Immature natural killer cell (primary cell): ENCODE measurements at regions not wholly inside any gene's neighbourhood (a gene's known extent, or its start where the extent isn't known, plus 50 kb on each side); places are given as distances from the start of the nearest gene placed in this dataset.

Experiments
- DNase-seq, 3 donors: peaks; one replicate each; pipeline ENCODE4 v3.0.0; 2022; ENCODE audit warnings: mixed read lengths in 1 of 3
- H3K27ac Mint-ChIP-seq, 6 donors: one replicate each; pipeline ENCODE4 v1.8.0; 2020; ENCODE audit warnings: mixed read lengths in 6 of 6, mild to moderate bottlenecking in 5 of 6, inconsistent platforms in 4 of 6, moderate library complexity in 3 of 6
- H3K27me3 Mint-ChIP-seq, 3 donors: one replicate each; pipeline ENCODE4 v1.8.0; 2020 to 2021; ENCODE audit warnings: low read depth in 3 of 3, mild to moderate bottlenecking in 3 of 3, mixed read lengths in 3 of 3, moderate library complexity in 3 of 3, inconsistent platforms in 1 of 3
- H3K36me3 Mint-ChIP-seq, 3 donors: one replicate each; pipeline ENCODE4 v1.8.0; 2020; ENCODE audit warnings: mixed read lengths in 3 of 3, inconsistent platforms in 2 of 3, mild to moderate bottlenecking in 2 of 3
- H3K4me1 Mint-ChIP-seq, 2 donors: one replicate each; pipeline ENCODE4 v1.8.0; 2020; ENCODE audit warnings: inconsistent platforms in 2 of 2, mild to moderate bottlenecking in 2 of 2, mixed read lengths in 2 of 2, moderate library complexity in 1 of 2
- H3K4me3 Mint-ChIP-seq, 5 donors: one replicate each; pipeline ENCODE4 v1.8.0; 2020; ENCODE audit warnings: mild to moderate bottlenecking in 5 of 5, mixed read lengths in 5 of 5, inconsistent platforms in 3 of 5, moderate library complexity in 3 of 5
- H3K9me3 Mint-ChIP-seq, 6 donors: one replicate each; pipeline ENCODE4 v1.8.0; 2020; ENCODE audit warnings: mild to moderate bottlenecking in 6 of 6, mixed read lengths in 6 of 6, inconsistent platforms in 4 of 6, moderate library complexity in 3 of 6

- H3K27me3 Mint-ChIP-seq = peaks cover 0 to under 1% (median 0%) of the 10 kb centered on the region in 3 donors
- DNase-seq = no peak
- H3K36me3 Mint-ChIP-seq = no peaks in the 10 kb centered on the region
- H3K4me3 Mint-ChIP-seq = no peak overlapping the region
- no peaks in the 10 kb centered on the region for H3K4me1 Mint-ChIP-seq
- H3K27ac Mint-ChIP-seq = no peak overlapping the region
- H3K9me3 Mint-ChIP-seq = peaks cover 0 to 1% (median 0%) of the 10 kb centered on the region in 6 donors
Measured at GRCh38 chr6:139852488-139853140, 478.2 kb upstream of the CITED2 start.

- Mint-ChIP-seq H3K4me1 (no peaks in the 10 kb centered on the region), H3K27me3 (peaks cover 0 to 2% (median 0%) of the 10 kb centered on the region in 3 donors)
Measured at GRCh38 chr6:139852067-139852466, 477.6 kb upstream of the CITED2 start.

GRCh38 chr6:139851206-139851605, 476.8 kb upstream of the CITED2 start:
- Mint-ChIP-seq H3K4me1 (no peaks in the 10 kb centered on the region), H3K9me3 (peaks cover 0 to 1% (median 0%) of the 10 kb centered on the region in 6 donors), H3K4me3 (no peak overlapping the region), H3K36me3 (no peaks in the 10 kb centered on the region), H3K27me3 (peaks cover 0 to 2% (median 0%) of the 10 kb centered on the region in 3 donors), H3K27ac (no peak overlapping the region)
- DNase-seq = no peak

More at GRCh38 chr6:139852067-139852466, 477.6 kb upstream of the CITED2 start:
- Mint-ChIP-seq H3K36me3 (no peaks in the 10 kb centered on the region), H3K4me3 (no peak overlapping the region), H3K9me3 (peaks cover 0 to 1% (median 0%) of the 10 kb centered on the region in 6 donors), H3K27ac (no peak overlapping the region)
- DNase-seq = no peak

GRCh38 chr6:139850512-139850911, 476.1 kb upstream of the CITED2 start:
- Mint-ChIP-seq H3K4me3 (no peak overlapping the region), H3K4me1 (no peaks in the 10 kb centered on the region), H3K36me3 (no peaks in the 10 kb centered on the region), H3K9me3 (peaks cover 0 to 1% (median 0%) of the 10 kb centered on the region in 6 donors), H3K27me3 (peaks cover 0 to 2% (median 0%) of the 10 kb centered on the region in 3 donors), H3K27ac (no peak overlapping the region)
- no peak for DNase-seq

- H3K4me3 Mint-ChIP-seq = no peak overlapping the region
- no peak for DNase-seq
- H3K36me3 Mint-ChIP-seq = no peaks in the 10 kb centered on the region
- H3K27ac Mint-ChIP-seq = no peak overlapping the region
- no peaks in the 10 kb centered on the region for H3K4me1 Mint-ChIP-seq
- peaks cover 0 to 5% (median 0%) of the 10 kb centered on the region in 6 donors for H3K9me3 Mint-ChIP-seq
- peaks cover 0 to 9% (median 4%) of the 10 kb centered on the region in 3 donors for H3K27me3 Mint-ChIP-seq
Measured at GRCh38 chr6:139847457-139847813, 473.0 kb upstream of the CITED2 start.

- Mint-ChIP-seq H3K36me3 (no peaks in the 10 kb centered on the region), H3K9me3 (peaks cover 0 to 4% (median 0%) of the 10 kb centered on the region in 6 donors), H3K4me3 (no peak overlapping the region), H3K4me1 (no peaks in the 10 kb centered on the region), H3K27me3 (peaks cover 0 to 9% (median 4%) of the 10 kb centered on the region in 3 donors), H3K27ac (no peak overlapping the region)
- DNase-seq = no peak
Measured at GRCh38 chr6:139846538-139847456, 472.3 kb upstream of the CITED2 start.

GRCh38 chr6:139844907-139845306, 470.5 kb upstream of the CITED2 start:
- no peaks in the 10 kb centered on the region for H3K4me1 Mint-ChIP-seq
- no peaks in the 10 kb centered on the region for H3K36me3 Mint-ChIP-seq
- H3K27me3 Mint-ChIP-seq = peaks cover 0 to 9% (median 4%) of the 10 kb centered on the region in 3 donors
- H3K27ac Mint-ChIP-seq = no peak overlapping the region
- DNase-seq = no peak
- peaks cover 0 to 3% (median 0%) of the 10 kb centered on the region in 6 donors for H3K9me3 Mint-ChIP-seq
- no peak overlapping the region for H3K4me3 Mint-ChIP-seq

GRCh38 chr6:139841794-139842215, 467.4 kb upstream of the CITED2 start:
- H3K9me3 Mint-ChIP-seq = peaks cover 0 to 3% (median 0%) of the 10 kb centered on the region in 6 donors
- H3K4me3 Mint-ChIP-seq = no peak overlapping the region
- H3K4me1 Mint-ChIP-seq = no peaks in the 10 kb centered on the region
- no peak for DNase-seq
- no peak overlapping the region for H3K27ac Mint-ChIP-seq
- H3K27me3 Mint-ChIP-seq = peaks cover 2 to 9% (median 2%) of the 10 kb centered on the region in 3 donors
- no peaks in the 10 kb centered on the region for H3K36me3 Mint-ChIP-seq

GRCh38 chr6:139839506-139840156, 465.2 kb upstream of the CITED2 start:
- Mint-ChIP-seq H3K4me1 (no peaks in the 10 kb centered on the region), H3K9me3 (no peaks in the 10 kb centered on the region), H3K27me3 (peaks cover 2 to 7% (median 2%) of the 10 kb centered on the region in 3 donors), H3K27ac (no peak overlapping the region), H3K36me3 (no peaks in the 10 kb centered on the region), H3K4me3 (no peak overlapping the region)
- DNase-seq = no peak

GRCh38 chr6:139834232-139834631, 459.8 kb upstream of the CITED2 start:
- H3K4me3 Mint-ChIP-seq = no peak overlapping the region
- no peak for DNase-seq
- H3K27ac Mint-ChIP-seq = no peak overlapping the region
- no peaks in the 10 kb centered on the region for H3K36me3 Mint-ChIP-seq
- no peaks in the 10 kb centered on the region for H3K27me3 Mint-ChIP-seq
- no peaks in the 10 kb centered on the region for H3K9me3 Mint-ChIP-seq
- no peaks in the 10 kb centered on the region for H3K4me1 Mint-ChIP-seq

- no peak for DNase-seq
- no peak overlapping the region for H3K27ac Mint-ChIP-seq
- H3K4me3 Mint-ChIP-seq = no peak overlapping the region
- H3K36me3 Mint-ChIP-seq = no peaks in the 10 kb centered on the region
- no peaks in the 10 kb centered on the region for H3K4me1 Mint-ChIP-seq
- no peaks in the 10 kb centered on the region for H3K9me3 Mint-ChIP-seq
- no peaks in the 10 kb centered on the region for H3K27me3 Mint-ChIP-seq
Measured at GRCh38 chr6:139833592-139833991, 459.1 kb upstream of the CITED2 start.

- Mint-ChIP-seq H3K4me3 (no peak overlapping the region), H3K27me3 (peaks cover 2 to 5% (median 4%) of the 10 kb centered on the region in 3 donors), H3K4me1 (no peaks in the 10 kb centered on the region), H3K9me3 (no peaks in the 10 kb centered on the region), H3K27ac (no peak overlapping the region), H3K36me3 (no peaks in the 10 kb centered on the region)
- no peak for DNase-seq
Measured at GRCh38 chr6:139832493-139833305, 458.3 kb upstream of the CITED2 start.

- no peak overlapping the region for H3K27ac Mint-ChIP-seq
- no peak overlapping the region for H3K4me3 Mint-ChIP-seq
- H3K9me3 Mint-ChIP-seq = peaks cover 0 to 2% (median 0%) of the 10 kb centered on the region in 6 donors
- H3K36me3 Mint-ChIP-seq = no peaks in the 10 kb centered on the region
- H3K4me1 Mint-ChIP-seq = no peaks in the 10 kb centered on the region
- H3K27me3 Mint-ChIP-seq = peaks cover 4 to 7% (median 5%) of the 10 kb centered on the region in 3 donors
- no peak for DNase-seq
Measured at GRCh38 chr6:139829576-139829975, 455.1 kb upstream of the CITED2 start.
